Psoas muscle (tissue), 7 donors: ENCODE measurements at regions not wholly inside any gene's neighbourhood (a gene's known extent, or its start where the extent isn't known, plus 50 kb on each side); places are given as distances from the start of the nearest gene placed in this dataset.

Experiments
- ATAC-seq, 4 donors: fragments of 200-7000 bp; cut with Tn5 transposase; one replicate each; pipeline ENCODE4 v1.9.1; 2020; ENCODE audit warnings: moderate library complexity in 3 of 4, mild to moderate bottlenecking in 2 of 4
- DNase-seq, 2 donors: peaks; one replicate each; pipeline ENCODE4 v3.0.0-alpha.2; 2020
- H3K27ac ChIP-seq: fragments of 200-600 bp; one replicate; pipeline ENCODE4 v1.8.0; 2022
- H3K27me3 ChIP-seq, 3 donors: fragments of 200-600 bp in 1 of 3; one replicate each; pipeline versions ENCODE4 v1.6.1 to v1.8.0; 2013 to 2022; ENCODE audit warnings: low read length in 2 of 3, mild to moderate bottlenecking in 2 of 3, moderate library complexity in 1 of 3; ENCODE audit not compliant: insufficient read depth in 3 of 3
- H3K36me3 ChIP-seq, 2 donors: fragments of 200-600 bp in 1 of 2; one replicate each; pipeline versions ENCODE4 v1.6.1 to v1.8.0; 2013 to 2022; ENCODE audit warnings: low read depth in 1 of 2, mild to moderate bottlenecking in 1 of 2, moderate library complexity in 1 of 2; ENCODE audit not compliant: insufficient read depth in 1 of 2
- H3K4me1 ChIP-seq: fragments of 200-600 bp; one replicate; pipeline ENCODE4 v1.8.0; 2022
- H3K4me3 ChIP-seq: fragments of 200-600 bp; one replicate; pipeline ENCODE4 v1.8.0; 2022; ENCODE audit warnings: mild to moderate bottlenecking
- H3K9me3 ChIP-seq: fragments of 200-600 bp; one replicate; pipeline ENCODE4 v1.8.0; 2022
- WGBS, 3 donors: extraction: QIAGEN DNeasy Blood & Tissue Kit; methylation state at CpG; one replicate each; pipeline versions ENCODE4 v1.1.6 to v1.1.7; 2013; 5-methylcytosine and 5-hydroxymethylcytosine counted together
- intact Hi-C, 2 donors: fragments of 100-400 bp; cut with DNase I; formaldehyde crosslinking; loops; one replicate each; pipeline versions ENCODE4 v1.11.0 to v1.14.2; 2022
- TF ChIP-seq, protein P1 (sequence below): fragments of 200-600 bp; IDR thresholded peaks from one replicate; pipeline ENCODE4 v1.8.0; 2022; ENCODE audit warnings: antibody characterized with exemption
- donor health status: healthy with polysubstance abuse.
- donor health status: DM: no; HTN: no; CAD: no; lungs with moderate emphysema.
- donor health status: Bipolar disorder and iron deficiency.
- donor health status: healthy.
- donor health status: DM: yes; HTN: yes; CAD: no.
- donor health status: DM: no; HTN: no; CAD: no.
- donor health status: DM: yes; HTN: yes; CAD: no.

DNA sequence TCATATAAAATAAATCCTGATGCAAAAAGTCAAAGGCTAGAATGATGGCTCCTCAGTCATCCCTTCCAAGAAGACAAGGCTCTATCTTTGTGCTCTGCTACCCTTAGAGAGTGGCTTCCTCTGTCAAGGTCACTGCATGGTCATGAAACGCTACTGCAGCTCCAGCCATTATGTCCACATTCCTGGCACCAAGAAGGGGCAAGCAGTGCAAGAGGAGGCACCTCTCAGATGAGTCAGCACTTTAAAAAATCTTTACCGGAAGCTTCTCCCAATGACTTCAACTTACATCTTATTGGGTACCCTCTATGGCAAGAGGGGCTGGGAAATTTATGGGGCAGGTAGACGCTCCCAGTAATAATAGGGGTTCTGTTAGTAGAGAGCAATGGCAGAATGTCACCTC lies 129.5 kb upstream of the CPEB4 start:
- peaks cover 48% of the 10 kb centered on the region for H3K4me1 ChIP-seq

DNA sequence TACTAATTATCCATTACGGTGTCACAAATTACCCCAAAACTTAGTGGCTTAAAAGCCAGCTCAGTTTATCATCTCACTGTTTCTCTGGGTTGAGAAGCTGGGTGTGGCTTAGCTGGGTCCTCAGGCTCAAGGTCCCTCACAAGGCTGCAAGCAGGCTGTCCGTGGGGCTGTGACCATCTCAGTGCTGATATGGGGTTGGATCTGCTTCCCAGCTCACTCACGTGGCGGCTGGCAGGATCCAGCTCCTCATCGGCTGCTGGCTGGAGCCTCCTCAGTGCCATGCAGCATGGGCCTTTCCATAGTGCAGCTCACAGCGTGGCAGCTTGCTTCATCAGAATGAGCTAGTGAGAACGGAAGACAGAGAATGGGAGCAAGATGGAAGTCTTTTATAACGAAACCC lies 128.5 kb upstream of the CPEB4 start:
- Histone ChIP-seq H3K4me3 (no peak overlapping the region), H3K4me1 (peaks cover 44% of the 10 kb centered on the region), H3K27me3 (no peaks in the 10 kb centered on the region), H3K9me3 (no peaks in the 10 kb centered on the region), H3K27ac (peak overlapping the region; percentile 65), H3K36me3 (no peaks in the 10 kb centered on the region)
- intact Hi-C loops, result loop anchor here (5.0 to 10.0 kb wide), 5 partner anchors 87 to 305 kb away; partner anchors contain the start of gene BOD1 (in 1 of the 2)
- peak in 1 of 2 donors; percentile 35 for DNase-seq
- TF ChIP-seq, protein P1, sequence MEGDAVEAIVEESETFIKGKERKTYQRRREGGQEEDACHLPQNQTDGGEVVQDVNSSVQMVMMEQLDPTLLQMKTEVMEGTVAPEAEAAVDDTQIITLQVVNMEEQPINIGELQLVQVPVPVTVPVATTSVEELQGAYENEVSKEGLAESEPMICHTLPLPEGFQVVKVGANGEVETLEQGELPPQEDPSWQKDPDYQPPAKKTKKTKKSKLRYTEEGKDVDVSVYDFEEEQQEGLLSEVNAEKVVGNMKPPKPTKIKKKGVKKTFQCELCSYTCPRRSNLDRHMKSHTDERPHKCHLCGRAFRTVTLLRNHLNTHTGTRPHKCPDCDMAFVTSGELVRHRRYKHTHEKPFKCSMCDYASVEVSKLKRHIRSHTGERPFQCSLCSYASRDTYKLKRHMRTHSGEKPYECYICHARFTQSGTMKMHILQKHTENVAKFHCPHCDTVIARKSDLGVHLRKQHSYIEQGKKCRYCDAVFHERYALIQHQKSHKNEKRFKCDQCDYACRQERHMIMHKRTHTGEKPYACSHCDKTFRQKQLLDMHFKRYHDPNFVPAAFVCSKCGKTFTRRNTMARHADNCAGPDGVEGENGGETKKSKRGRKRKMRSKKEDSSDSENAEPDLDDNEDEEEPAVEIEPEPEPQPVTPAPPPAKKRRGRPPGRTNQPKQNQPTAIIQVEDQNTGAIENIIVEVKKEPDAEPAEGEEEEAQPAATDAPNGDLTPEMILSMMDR, result no peak
- WGBS, 3 donors, result 91 to 94% (median 91%) methylated on average over 8 of the region's 8 CpGs
- ATAC-seq, result no peak

More for the DNA sequence above, 129.5 kb upstream of the CPEB4 start:
- intact Hi-C loops, result loop anchor here in 1 of 2 donors (5.0 kb wide), 1 partner anchor 214 kb away; no protein-coding TSS in a partner anchor
- DNase-seq (no peak), ATAC-seq (peak in 3 of 4 donors; percentile 37 to 64 (median 53))
- H3K27me3 ChIP-seq, result no peaks in the 10 kb centered on the region
- TF ChIP-seq, protein P1, result no peak
- no peaks in the 10 kb centered on the region for H3K36me3 ChIP-seq
- WGBS, 3 donors, result 52 to 65% (median 64%) methylated on average over 3 of the region's 3 CpGs
- no peak overlapping the region for H3K4me3 ChIP-seq
- H3K9me3 ChIP-seq, result no peaks in the 10 kb centered on the region
- no peak overlapping the region for H3K27ac ChIP-seq

DNA sequence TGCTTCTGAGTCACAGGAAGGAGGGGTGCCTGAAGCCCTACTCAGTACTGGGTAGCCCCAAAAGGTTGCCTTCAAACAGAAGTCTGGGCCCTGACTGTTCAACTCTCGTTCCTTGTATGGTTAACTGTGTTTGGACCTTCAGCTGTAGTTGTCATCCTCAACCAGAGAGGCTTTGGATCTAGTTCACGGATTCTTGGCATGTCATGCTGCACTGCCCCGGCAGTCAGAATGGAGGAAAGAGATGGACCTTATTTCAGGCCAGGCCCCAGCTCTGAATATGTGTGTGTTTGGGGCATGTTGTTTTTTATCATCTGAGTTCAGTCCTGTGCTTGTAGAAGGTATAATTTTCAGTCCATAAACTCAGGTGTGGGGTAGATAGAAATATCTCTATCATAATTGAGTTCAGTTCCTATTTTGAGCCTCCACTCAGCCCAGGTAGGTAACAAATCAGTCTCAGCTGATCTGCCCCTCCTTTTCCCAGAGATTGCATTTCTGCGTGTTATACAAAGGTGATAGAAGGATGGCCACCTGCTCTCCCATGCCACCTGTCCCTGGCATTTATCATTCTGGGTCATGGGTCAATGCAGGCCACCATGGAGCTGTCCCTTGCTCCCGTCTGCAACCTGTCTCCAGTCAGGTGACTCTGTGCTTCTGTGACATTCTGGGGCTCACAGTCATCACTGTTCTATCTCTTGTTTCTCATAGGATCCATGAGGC lies 127.5 kb upstream of the CPEB4 start:
- Histone ChIP-seq H3K4me3 (no peak overlapping the region), H3K27ac (peak overlapping the region; percentile 65), H3K27me3 (no peaks in the 10 kb centered on the region), H3K4me1 (peaks cover 45% of the 10 kb centered on the region), H3K36me3 (no peaks in the 10 kb centered on the region), H3K9me3 (no peaks in the 10 kb centered on the region)
- TF ChIP-seq, protein P1, result no peak
- ATAC-seq (peak; percentile 17 to 59 (median 30)), DNase-seq (no peak)
- WGBS, 3 donors, result 29 to 41% (median 29%) methylated on average over 5 of the region's 5 CpGs
- intact Hi-C loops, result loop anchor here (5.0 to 10.0 kb wide), 5 partner anchors 88 to 306 kb away; partner anchors contain the start of gene BOD1 (in 1 of the 2)

DNA sequence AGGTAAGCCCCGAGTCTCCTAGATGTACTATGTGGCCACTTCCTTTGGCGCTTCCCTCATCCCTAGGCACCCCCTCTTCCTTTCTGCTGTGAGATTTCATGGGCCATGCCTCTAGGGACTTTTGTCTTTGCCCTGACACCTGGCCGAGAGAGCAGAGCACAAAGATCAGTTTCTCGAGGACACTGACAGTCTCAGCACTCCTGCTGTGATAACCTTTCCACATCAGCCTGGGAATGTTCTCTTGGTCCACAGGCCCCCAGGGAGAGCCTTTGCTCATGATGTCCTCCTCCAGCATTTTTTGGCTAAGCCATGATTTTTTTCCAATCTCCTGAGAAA lies 127.0 kb upstream of the CPEB4 start:
- Histone ChIP-seq H3K4me1 (peaks cover 45% of the 10 kb centered on the region), H3K27ac (peak overlapping the region; percentile 65), H3K36me3 (no peaks in the 10 kb centered on the region), H3K27me3 (no peaks in the 10 kb centered on the region), H3K9me3 (no peaks in the 10 kb centered on the region), H3K4me3 (no peak overlapping the region)
- no peak for ATAC-seq
- intact Hi-C loops, result loop anchor here (5.0 to 10.0 kb wide), 5 partner anchors 89 to 306 kb away; partner anchors contain the start of gene BOD1 (in 1 of the 2)
- DNase-seq, result no peak
- TF ChIP-seq, protein P1, result no peak
- WGBS, 3 donors, result 53 to 75% (median 67%) methylated on average over 4 of the region's 4 CpGs
